ENCODE measurements at regions not wholly inside any gene's neighbourhood (a gene's known extent, or its start where the extent isn't known, plus 50 kb on each side); places are given as distances from the start of the nearest gene placed in this dataset.
"Not testable (repeated sequence)": the region's sequence is repeated elsewhere in the genome, so short reads cannot be mapped to it uniquely, and the experiment has no call there.

- no peak for DNase-seq
Measured at GRCh38 chr5:92370032-92370431, 986.9 kb upstream of the ARRDC3 start.

GRCh38 chr5:92369587-92369986 is 986.5 kb upstream of the ARRDC3 start:
- DNase-seq = no peak

- DNase-seq = no peak
Measured at GRCh38 chr5:92364986-92365550, 982.0 kb upstream of the ARRDC3 start.

GRCh38 chr5:92353107-92354030 is 970.3 kb upstream of the ARRDC3 start:
- no peak for DNase-seq

- no peak for DNase-seq
Measured at GRCh38 chr5:92337772-92338234, 954.7 kb upstream of the ARRDC3 start.

- no peak for DNase-seq
Measured at GRCh38 chr5:92332039-92332438, 948.9 kb upstream of the ARRDC3 start.

- no peak for DNase-seq
Measured at GRCh38 chr5:92330365-92330764, 947.2 kb upstream of the ARRDC3 start.

GRCh38 chr5:92329759-92330158 is 946.6 kb upstream of the ARRDC3 start:
- no peak for DNase-seq

GRCh38 chr5:92328584-92329259 is 945.6 kb upstream of the ARRDC3 start:
- no peak for DNase-seq

- no peak for DNase-seq
Measured at GRCh38 chr5:92320446-92320845, 937.3 kb upstream of the ARRDC3 start.

GRCh38 chr5:92313385-92313784 is 930.3 kb upstream of the ARRDC3 start:
- DNase-seq = no peak

- DNase-seq = peak; percentile 28
Measured at GRCh38 chr5:92309336-92309991, 926.3 kb upstream of the ARRDC3 start.

GRCh38 chr5:92308679-92309078 is 925.6 kb upstream of the ARRDC3 start:
- DNase-seq = no peak

- DNase-seq = not testable (repeated sequence)
Measured at GRCh38 chr5:92302356-92302755, 919.2 kb upstream of the ARRDC3 start.

GRCh38 chr5:92283521-92283920 is 900.4 kb upstream of the ARRDC3 start:
- DNase-seq = no peak

GRCh38 chr5:92271750-92272149 is 888.6 kb upstream of the ARRDC3 start:
- DNase-seq = not testable (repeated sequence)

GRCh38 chr5:92268343-92268742 is 885.2 kb upstream of the ARRDC3 start:
- DNase-seq = no peak

- no peak for DNase-seq
Measured at GRCh38 chr5:92267830-92268229, 884.7 kb upstream of the ARRDC3 start.

GRCh38 chr5:92265804-92266203 is 882.7 kb upstream of the ARRDC3 start:
- no peak for DNase-seq

GRCh38 chr5:92255605-92256004 is 872.5 kb upstream of the ARRDC3 start:
- not testable (repeated sequence) for DNase-seq

- no peak for DNase-seq
Measured at GRCh38 chr5:92248518-92248917, 865.4 kb upstream of the ARRDC3 start.

- DNase-seq = no peak
Measured at GRCh38 chr5:92242170-92242569, 859.1 kb upstream of the ARRDC3 start.

GRCh38 chr5:92237896-92238295 is 854.8 kb upstream of the ARRDC3 start:
- DNase-seq = no peak
